DOHH2 (cell line): ENCODE measurements at regions not wholly inside any gene's neighbourhood (a gene's known extent, or its start where the extent isn't known, plus 50 kb on each side); places are given as distances from the start of the nearest gene placed in this dataset.

ENCODE experiments used
- CTCF ChIP-seq: fragments of 200-600 bp; sonication (generic); IDR thresholded peaks from one replicate; pipeline ENCODE4 v1.5.1; 2014; ENCODE audit warnings: antibody characterized with exemption, mild to moderate bottlenecking, low read depth, low read length; ENCODE audit not compliant: poor library complexity, severe bottlenecking
- EZH2phosphoT487 ChIP-seq: fragments of 200-600 bp; sonication (generic); IDR thresholded peaks from 2 replicates; pipeline ENCODE4 v1.6.1; 2017; ENCODE audit warnings: borderline replicate concordance, mild to moderate bottlenecking, antibody characterized with exemption, low read length, moderate library complexity, mixed read lengths

DNA sequence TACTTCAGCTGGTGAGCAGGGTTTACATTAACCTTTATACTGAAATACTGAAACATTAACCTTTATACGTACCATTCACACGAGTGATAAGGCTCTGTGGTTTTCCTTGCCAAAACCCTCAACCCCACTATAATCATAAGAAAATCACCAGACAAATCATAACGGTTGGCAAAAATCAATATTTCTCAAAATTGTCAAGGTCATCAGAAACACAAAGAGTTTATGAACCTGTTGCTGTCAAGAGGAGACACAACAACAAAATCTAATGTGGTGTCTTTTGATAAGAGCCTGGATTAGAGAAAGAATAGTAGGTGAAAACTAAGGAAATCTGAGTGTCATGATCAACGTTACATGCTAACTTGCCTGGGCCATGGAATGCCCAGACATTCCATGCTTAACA lies 396.9 kb upstream of the TMEFF2 start:
- TF ChIP-seq CTCF (no peak), EZH2phosphoT487 (no peak)
